IPS-15b (cell line): ENCODE measurements at regions not wholly inside any gene's neighbourhood (a gene's known extent, or its start where the extent isn't known, plus 50 kb on each side); places are given as distances from the start of the nearest gene placed in this dataset.
"Not testable (repeated sequence)": the region's sequence is repeated elsewhere in the genome, so short reads cannot be mapped to it uniquely, and the experiment has no call there.

Experiments used
- H3K27me3 ChIP-seq: one replicate; pipeline ENCODE4 v1.6.1; 2013; ENCODE audit warnings: low read length; ENCODE audit not compliant: control insufficient read depth, insufficient read depth
- H3K36me3 ChIP-seq: one replicate; pipeline ENCODE4 v1.6.1; 2013; ENCODE audit warnings: low read length; ENCODE audit not compliant: control insufficient read depth, insufficient read depth
- H3K4me1 ChIP-seq: one replicate; pipeline ENCODE4 v1.6.1; 2013; ENCODE audit warnings: mild to moderate bottlenecking, low read length; ENCODE audit not compliant: control insufficient read depth, insufficient read depth
- H3K4me3 ChIP-seq: one replicate; pipeline ENCODE4 v1.5.1; 2013; ENCODE audit warnings: low read depth, low read length
- H3K9ac ChIP-seq: one replicate; pipeline ENCODE4 v1.6.1; 2013; ENCODE audit warnings: low read depth, mild to moderate bottlenecking, low read length
- H3K9me3 ChIP-seq: one replicate; pipeline ENCODE4 v1.6.1; 2013; ENCODE audit warnings: mild to moderate bottlenecking, low read length; ENCODE audit not compliant: control insufficient read depth, insufficient read depth

DNA sequence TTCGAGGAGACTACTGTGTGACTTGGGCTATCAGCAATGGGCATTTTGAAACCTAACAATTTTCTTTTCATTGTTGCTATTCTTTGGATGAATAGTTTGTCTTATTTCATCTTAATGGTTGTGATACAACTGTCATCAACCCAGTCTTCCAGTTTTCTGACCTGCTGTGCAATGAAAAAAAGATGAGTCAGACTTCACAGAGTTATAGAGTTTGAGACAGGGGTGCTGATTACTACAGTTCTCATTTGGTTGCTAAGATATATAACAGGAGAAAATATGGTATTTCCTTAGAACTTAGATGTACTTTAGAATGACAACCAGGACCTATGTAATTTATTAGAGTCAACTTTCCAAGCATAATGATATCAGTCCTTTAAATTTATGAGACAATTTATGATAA is 564.4 kb upstream of the NUDT12 start:
- Histone ChIP-seq H3K4me1 (no peaks in the 10 kb centered on the region), H3K4me3 (no peak overlapping the region), H3K9ac (no peak overlapping the region), H3K27me3 (no peaks in the 10 kb centered on the region), H3K36me3 (no peaks in the 10 kb centered on the region), H3K9me3 (no peaks in the 10 kb centered on the region)

- no peaks in the 10 kb centered on the region for H3K36me3 ChIP-seq
- H3K4me3 ChIP-seq: no peak overlapping the region
- H3K27me3 ChIP-seq: no peaks in the 10 kb centered on the region
- H3K4me1 ChIP-seq: no peaks in the 10 kb centered on the region
- H3K9ac ChIP-seq: no peak overlapping the region
- no peaks in the 10 kb centered on the region for H3K9me3 ChIP-seq
Measured at GRCh38 chr5:104119529-104119928, 556.9 kb upstream of the NUDT12 start.

- Histone ChIP-seq H3K9ac (no peak overlapping the region), H3K4me3 (no peak overlapping the region), H3K4me1 (no peaks in the 10 kb centered on the region), H3K36me3 (no peaks in the 10 kb centered on the region), H3K9me3 (no peaks in the 10 kb centered on the region), H3K27me3 (no peaks in the 10 kb centered on the region)
Measured at GRCh38 chr5:104111632-104112031, 549.0 kb upstream of the NUDT12 start.

GRCh38 chr5:104096451-104096850 is 533.9 kb upstream of the NUDT12 start:
- Histone ChIP-seq H3K36me3 (no peaks in the 10 kb centered on the region), H3K27me3 (no peaks in the 10 kb centered on the region), H3K4me3 (no peak overlapping the region), H3K4me1 (no peaks in the 10 kb centered on the region), H3K9ac (no peak overlapping the region), H3K9me3 (no peaks in the 10 kb centered on the region)

GRCh38 chr5:104095527-104095926 is 532.9 kb upstream of the NUDT12 start:
- H3K9me3 ChIP-seq: no peaks in the 10 kb centered on the region
- no peak overlapping the region for H3K9ac ChIP-seq
- H3K4me3 ChIP-seq: no peak overlapping the region
- H3K27me3 ChIP-seq: no peaks in the 10 kb centered on the region
- H3K4me1 ChIP-seq: no peaks in the 10 kb centered on the region
- H3K36me3 ChIP-seq: no peaks in the 10 kb centered on the region

GRCh38 chr5:104088876-104089778 is 526.5 kb upstream of the NUDT12 start:
- no peaks in the 10 kb centered on the region for H3K4me1 ChIP-seq
- H3K4me3 ChIP-seq: no peak overlapping the region
- H3K36me3 ChIP-seq: no peaks in the 10 kb centered on the region
- no peaks in the 10 kb centered on the region for H3K9me3 ChIP-seq
- H3K9ac ChIP-seq: no peak overlapping the region
- no peaks in the 10 kb centered on the region for H3K27me3 ChIP-seq

- Histone ChIP-seq H3K4me3 (no peak overlapping the region), H3K36me3 (no peaks in the 10 kb centered on the region), H3K27me3 (no peaks in the 10 kb centered on the region), H3K9me3 (no peaks in the 10 kb centered on the region), H3K4me1 (no peaks in the 10 kb centered on the region), H3K9ac (no peak overlapping the region)
Measured at GRCh38 chr5:104084896-104085295, 522.3 kb upstream of the NUDT12 start.

DNA sequence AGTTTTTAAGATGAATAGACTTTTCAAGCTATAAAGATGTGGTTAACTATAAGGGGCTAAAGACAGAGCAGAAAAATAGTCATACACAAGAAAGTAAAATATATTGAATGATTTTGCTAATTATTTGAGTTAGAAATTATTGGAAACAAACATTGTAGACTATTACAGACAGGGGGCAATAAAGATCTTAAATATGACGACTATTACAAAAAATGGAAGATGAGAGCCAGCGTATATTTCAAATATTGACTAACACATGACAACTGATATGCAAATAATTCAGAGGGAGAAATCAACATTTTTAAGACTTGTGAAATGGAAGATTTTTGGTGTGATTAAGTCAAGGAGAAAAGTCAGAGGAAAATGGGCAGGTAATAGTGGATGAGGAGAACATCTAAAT is 520.2 kb upstream of the NUDT12 start:
- Histone ChIP-seq H3K9me3 (no peaks in the 10 kb centered on the region), H3K27me3 (no peaks in the 10 kb centered on the region), H3K36me3 (no peaks in the 10 kb centered on the region), H3K4me1 (no peaks in the 10 kb centered on the region), H3K4me3 (no peak overlapping the region), H3K9ac (no peak overlapping the region)

DNA sequence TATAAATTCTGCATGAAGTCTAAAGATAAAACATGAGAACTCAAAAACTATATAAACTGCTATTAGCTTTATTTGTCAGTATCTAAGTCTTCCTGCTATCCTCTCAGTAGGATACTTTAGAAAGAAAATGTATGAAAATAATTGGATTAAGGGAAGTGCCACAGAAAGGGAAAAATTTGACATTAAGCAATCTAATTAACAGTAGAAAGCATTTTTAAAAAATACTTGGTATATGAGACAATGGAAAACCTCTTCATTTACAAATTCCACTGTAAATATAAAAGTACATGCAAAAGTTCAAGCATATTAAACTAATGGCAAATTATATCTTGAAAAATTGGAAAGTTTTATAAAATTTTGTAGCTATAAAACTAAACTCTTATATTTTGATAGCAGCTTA is 518.6 kb upstream of the NUDT12 start:
- Histone ChIP-seq H3K27me3 (no peaks in the 10 kb centered on the region), H3K4me3 (no peak overlapping the region), H3K9ac (no peak overlapping the region), H3K4me1 (no peaks in the 10 kb centered on the region), H3K9me3 (no peaks in the 10 kb centered on the region), H3K36me3 (no peaks in the 10 kb centered on the region)

DNA sequence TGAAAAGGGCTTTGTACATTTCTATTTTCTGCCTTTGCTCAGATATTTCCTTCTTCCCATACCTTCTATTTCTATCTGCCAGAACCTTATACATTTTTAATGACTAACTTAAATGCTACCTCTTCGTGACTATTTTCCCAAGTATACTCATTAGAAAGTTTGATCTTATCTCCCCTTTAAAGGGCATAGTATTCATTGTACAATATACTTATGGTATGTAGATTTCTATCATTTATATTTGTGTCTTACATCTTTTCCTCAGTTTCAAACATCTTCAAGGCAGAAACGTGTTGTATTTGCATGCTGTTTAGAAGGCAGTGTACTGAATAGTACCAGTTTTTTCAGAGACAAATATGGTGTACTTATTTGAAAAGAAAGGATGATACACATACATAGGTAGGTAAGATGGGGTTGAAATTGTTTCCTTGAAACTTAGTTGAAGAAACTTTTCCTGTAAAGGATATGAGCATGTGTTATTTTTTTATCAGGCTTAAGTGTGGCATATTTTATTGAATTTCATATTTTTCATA is 518.1 kb upstream of the NUDT12 start:
- no peaks in the 10 kb centered on the region for H3K4me1 ChIP-seq
- no peaks in the 10 kb centered on the region for H3K27me3 ChIP-seq
- H3K9me3 ChIP-seq: no peaks in the 10 kb centered on the region
- no peak overlapping the region for H3K4me3 ChIP-seq
- H3K36me3 ChIP-seq: no peaks in the 10 kb centered on the region
- H3K9ac ChIP-seq: no peak overlapping the region

GRCh38 chr5:104079861-104080645 is 517.5 kb upstream of the NUDT12 start:
- H3K9ac ChIP-seq, H3K4me1 ChIP-seq, H3K4me3 ChIP-seq: not testable (repeated sequence)

GRCh38 chr5:104071887-104072286 is 509.3 kb upstream of the NUDT12 start:
- Histone ChIP-seq H3K9me3 (no peaks in the 10 kb centered on the region), H3K27me3 (no peaks in the 10 kb centered on the region), H3K36me3 (peaks cover 5% of the 10 kb centered on the region), H3K9ac (no peak overlapping the region), H3K4me1 (no peaks in the 10 kb centered on the region), H3K4me3 (no peak overlapping the region)

More at GRCh38 chr5:104079861-104080645, 517.5 kb upstream of the NUDT12 start:
- H3K27me3 ChIP-seq, H3K36me3 ChIP-seq, H3K9me3 ChIP-seq: not testable (repeated sequence)
